BE2C (cell line): ENCODE measurements at regions not wholly inside any gene's neighbourhood (a gene's known extent, or its start where the extent isn't known, plus 50 kb on each side); places are given as distances from the start of the nearest gene placed in this dataset.

Experiments used
- DNase-seq: peaks from one replicate; pipeline ENCODE4 v3.0.0-alpha.2; 2020
- H3K27me3 ChIP-seq: fragments of 250-450 bp; sonication (Bioruptor Pico); 2 replicates; pipeline ENCODE4 v1.5.1; 2020; ENCODE audit warnings: mild to moderate bottlenecking
- H3K36me3 ChIP-seq: fragments of 250-450 bp; sonication (Bioruptor Pico); 2 replicates; pipeline ENCODE4 v1.5.1; 2020; ENCODE audit warnings: mild to moderate bottlenecking
- H3K4me1 ChIP-seq: fragments of 250-450 bp; sonication (Bioruptor Pico); 2 replicates; pipeline ENCODE4 v1.5.1; 2020
- H3K4me3 ChIP-seq: 2 replicates; pipeline ENCODE4 v1.5.1; 2011; ENCODE audit warnings: low read depth, low read length
- H3K9me3 ChIP-seq: fragments of 250-450 bp; sonication (Bioruptor Pico); 2 replicates; pipeline ENCODE4 v1.5.1; 2020
- TF ChIP-seq, protein P1 (sequence below): IDR thresholded peaks from 2 replicates; pipeline ENCODE4 v1.5.1; 2012; ENCODE audit warnings: mild to moderate bottlenecking, low read depth, low read length

DNA sequence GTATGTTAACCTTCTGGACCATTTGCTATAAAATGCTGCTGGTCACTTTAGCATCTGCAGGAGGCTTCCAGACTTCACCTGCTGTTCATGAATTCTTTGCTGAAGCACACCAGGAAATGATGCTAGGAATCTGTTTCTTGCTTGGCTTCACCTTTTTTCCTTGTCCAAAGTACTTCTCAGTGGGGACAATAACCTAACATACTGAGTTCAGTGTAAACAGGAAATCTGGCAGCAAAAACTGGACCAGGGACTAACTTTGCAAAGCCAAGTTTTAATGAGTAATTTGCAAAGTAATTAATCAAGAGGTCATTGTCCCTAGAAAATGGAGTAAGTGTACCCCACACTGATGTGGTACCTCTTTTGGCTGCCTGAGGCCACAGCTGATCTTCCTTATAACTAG, 128.4 kb downstream of the RXFP2 start:
- Histone ChIP-seq H3K4me3 (no peak overlapping the region), H3K4me1 (peaks cover 17% of the 10 kb centered on the region), H3K36me3 (no peaks in the 10 kb centered on the region; the same call in 1 of the 2 replicates), H3K9me3 (no peaks in the 10 kb centered on the region), H3K27me3 (no peaks in the 10 kb centered on the region)
- no peak for DNase-seq
- TF ChIP-seq, protein P1, sequence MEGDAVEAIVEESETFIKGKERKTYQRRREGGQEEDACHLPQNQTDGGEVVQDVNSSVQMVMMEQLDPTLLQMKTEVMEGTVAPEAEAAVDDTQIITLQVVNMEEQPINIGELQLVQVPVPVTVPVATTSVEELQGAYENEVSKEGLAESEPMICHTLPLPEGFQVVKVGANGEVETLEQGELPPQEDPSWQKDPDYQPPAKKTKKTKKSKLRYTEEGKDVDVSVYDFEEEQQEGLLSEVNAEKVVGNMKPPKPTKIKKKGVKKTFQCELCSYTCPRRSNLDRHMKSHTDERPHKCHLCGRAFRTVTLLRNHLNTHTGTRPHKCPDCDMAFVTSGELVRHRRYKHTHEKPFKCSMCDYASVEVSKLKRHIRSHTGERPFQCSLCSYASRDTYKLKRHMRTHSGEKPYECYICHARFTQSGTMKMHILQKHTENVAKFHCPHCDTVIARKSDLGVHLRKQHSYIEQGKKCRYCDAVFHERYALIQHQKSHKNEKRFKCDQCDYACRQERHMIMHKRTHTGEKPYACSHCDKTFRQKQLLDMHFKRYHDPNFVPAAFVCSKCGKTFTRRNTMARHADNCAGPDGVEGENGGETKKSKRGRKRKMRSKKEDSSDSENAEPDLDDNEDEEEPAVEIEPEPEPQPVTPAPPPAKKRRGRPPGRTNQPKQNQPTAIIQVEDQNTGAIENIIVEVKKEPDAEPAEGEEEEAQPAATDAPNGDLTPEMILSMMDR: no peak

DNA sequence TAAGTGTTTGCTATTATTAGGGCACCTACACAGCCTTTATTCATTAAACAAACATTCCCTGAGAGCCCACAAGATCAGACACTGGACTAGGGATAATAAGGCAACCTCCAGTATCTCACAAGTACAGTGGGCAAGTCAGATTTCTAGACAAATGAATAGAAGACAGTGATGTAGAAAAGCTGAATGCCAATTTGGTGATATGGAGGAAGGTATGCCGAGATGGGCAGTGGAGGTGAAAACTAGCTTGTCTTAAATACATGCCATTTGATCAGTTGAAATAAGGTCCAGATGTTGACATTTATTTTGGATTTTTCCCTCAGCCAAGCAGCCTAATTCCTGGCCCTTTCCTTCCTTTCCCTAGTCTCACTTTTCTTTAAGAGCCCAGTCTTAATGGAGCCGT, 130.3 kb downstream of the RXFP2 start:
- no peaks in the 10 kb centered on the region for H3K9me3 ChIP-seq
- TF ChIP-seq, protein P1: no peak
- no peaks in the 10 kb centered on the region; the same call in 1 of the 2 replicates for H3K36me3 ChIP-seq
- peaks cover 24% of the 10 kb centered on the region for H3K4me1 ChIP-seq
- no peak overlapping the region for H3K4me3 ChIP-seq
- DNase-seq: no peak
- H3K27me3 ChIP-seq: no peaks in the 10 kb centered on the region

DNA sequence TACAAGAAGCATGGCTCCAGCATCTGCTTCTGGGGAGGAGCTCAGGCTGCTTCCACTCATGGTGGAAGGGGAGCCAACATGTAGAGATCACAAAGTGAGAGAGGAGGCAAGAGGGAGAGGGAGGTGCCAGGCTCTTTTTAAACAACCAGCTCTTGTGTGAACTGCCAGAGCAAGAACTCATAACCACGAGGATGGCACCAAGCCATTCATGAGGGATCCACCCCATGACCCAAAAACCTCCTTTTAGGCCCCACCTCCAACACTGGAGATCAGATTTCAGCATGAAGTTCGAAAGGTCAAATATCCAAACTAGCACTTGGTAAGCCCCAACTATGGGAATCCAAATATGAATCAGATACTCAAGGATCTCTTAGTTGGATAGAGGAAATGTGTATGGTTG, 131.2 kb downstream of the RXFP2 start:
- TF ChIP-seq, protein P1: no peak
- Histone ChIP-seq H3K27me3 (no peaks in the 10 kb centered on the region), H3K9me3 (no peaks in the 10 kb centered on the region), H3K36me3 (no peaks in the 10 kb centered on the region; the same call in 1 of the 2 replicates), H3K4me3 (no peak overlapping the region), H3K4me1 (peaks cover 19% of the 10 kb centered on the region)
- no peak for DNase-seq

DNA sequence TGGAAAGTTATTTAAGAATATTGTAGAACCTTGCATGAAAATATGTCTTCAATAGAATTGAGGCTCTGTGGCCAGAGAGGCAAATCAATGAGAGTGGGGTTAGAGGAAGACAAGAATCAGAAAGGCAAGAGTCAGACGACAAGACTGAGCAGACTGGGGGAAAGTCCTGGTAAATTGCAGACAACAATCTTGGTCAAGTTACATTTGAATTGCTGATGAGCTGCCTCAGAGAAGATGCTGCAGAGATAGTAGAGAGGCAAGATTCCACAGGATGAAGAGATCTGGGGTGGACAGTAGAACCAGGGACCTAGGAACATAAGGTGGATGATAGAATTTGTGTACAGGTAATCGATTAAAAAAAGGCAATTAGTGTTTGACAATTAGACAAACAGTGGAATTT, 133.8 kb downstream of the RXFP2 start:
- H3K27me3 ChIP-seq: no peaks in the 10 kb centered on the region
- no peaks in the 10 kb centered on the region for H3K9me3 ChIP-seq
- TF ChIP-seq, protein P1: no peak
- peaks cover 30% of the 10 kb centered on the region for H3K4me1 ChIP-seq
- no peak for DNase-seq
- H3K36me3 ChIP-seq: no peaks in the 10 kb centered on the region; the same call in 1 of the 2 replicates
- no peak overlapping the region for H3K4me3 ChIP-seq

DNA sequence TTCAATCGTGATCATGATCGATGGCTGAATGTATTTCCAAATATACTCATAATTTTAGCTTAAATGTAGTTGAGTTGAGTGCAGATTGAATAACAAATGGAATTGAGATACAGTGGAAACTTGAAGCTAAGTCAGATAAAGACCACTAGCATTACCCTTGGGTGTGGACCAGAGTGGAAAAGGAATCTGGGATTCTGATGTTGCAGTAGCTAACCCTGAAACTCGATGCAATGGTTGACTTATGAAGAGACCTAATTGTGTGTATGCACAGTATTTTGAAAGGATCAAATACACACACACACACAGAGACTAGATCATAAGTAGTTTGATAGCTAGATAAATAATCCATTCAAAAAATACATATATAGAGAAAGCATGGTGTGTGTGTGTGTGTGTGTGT, 135.8 kb downstream of the RXFP2 start:
- H3K27me3 ChIP-seq: no peaks in the 10 kb centered on the region
- H3K4me1 ChIP-seq: peaks cover 37% of the 10 kb centered on the region
- H3K36me3 ChIP-seq: no peaks in the 10 kb centered on the region; the same call in 1 of the 2 replicates
- DNase-seq: no peak
- H3K4me3 ChIP-seq: no peak overlapping the region
- H3K9me3 ChIP-seq: no peaks in the 10 kb centered on the region
- TF ChIP-seq, protein P1: no peak

DNA sequence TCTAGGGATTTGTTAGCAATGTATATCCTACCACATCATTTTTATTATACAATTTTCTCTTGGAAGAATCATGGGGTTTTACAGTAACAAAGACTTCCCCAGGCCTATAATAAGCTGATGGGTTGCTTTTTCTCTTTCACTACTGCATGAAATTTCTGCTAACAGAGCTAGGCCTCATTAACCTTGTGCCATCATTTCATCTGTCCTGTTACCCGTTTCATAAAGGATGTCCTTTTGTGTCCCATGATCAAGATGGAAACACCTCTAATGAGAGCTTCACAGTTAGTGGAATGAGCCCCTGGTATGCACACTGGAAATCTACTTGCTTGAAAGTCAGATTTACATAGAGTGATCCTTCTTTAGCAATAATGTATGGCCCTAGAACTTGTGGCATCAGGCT, 138.7 kb downstream of the RXFP2 start:
- Histone ChIP-seq H3K9me3 (no peaks in the 10 kb centered on the region), H3K4me1 (peaks cover 32% of the 10 kb centered on the region), H3K4me3 (no peak overlapping the region), H3K36me3 (no peaks in the 10 kb centered on the region), H3K27me3 (no peaks in the 10 kb centered on the region)
- TF ChIP-seq, protein P1: no peak
- no peak for DNase-seq
